ENCODE measurements at regions not wholly inside any gene's neighbourhood (a gene's known extent, or its start where the extent isn't known, plus 50 kb on each side); places are given as distances from the start of the nearest gene placed in this dataset.

DNA sequence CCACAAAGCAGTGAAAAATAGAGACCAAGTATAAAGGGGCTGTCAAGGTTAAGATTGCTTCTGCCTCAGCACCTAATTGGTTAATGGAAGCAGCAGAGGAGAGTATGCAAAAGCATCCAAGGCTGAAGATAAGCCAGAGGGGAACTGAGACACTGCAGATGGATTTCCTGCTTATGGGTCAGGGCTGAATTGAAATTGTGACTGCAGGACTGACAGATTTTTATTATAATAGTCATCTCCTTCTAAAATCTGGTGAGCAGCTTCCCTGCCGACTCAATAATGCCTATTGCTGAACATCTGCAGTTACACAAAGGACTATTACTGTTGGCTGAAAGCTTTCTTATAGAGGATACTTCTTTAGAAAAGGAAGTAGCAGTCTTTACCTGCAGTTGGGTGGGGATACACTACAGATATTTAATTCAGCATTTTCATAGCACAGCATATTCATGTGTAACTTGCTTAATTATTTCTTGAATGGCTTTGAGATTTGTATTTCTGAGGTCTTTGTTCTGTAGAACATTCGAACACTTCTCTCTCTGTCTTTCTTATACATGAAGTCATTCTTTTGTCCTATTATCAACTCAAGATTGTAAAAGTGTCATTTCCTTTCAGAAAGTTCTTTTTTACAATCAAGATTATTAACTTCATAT, 363.0 kb upstream of the RIOK2 start:
- no peak for TF ChIP-seq CTCF (IDR thresholded peaks at IDR 0.05; ENCODE audit: insufficient read depth, low read length)
- no peak for TF ChIP-seq POLR2AphosphoS5 (IDR thresholded peaks at IDR 0.05; ENCODE audit: low read depth)
- TF ChIP-seq, protein P1, sequence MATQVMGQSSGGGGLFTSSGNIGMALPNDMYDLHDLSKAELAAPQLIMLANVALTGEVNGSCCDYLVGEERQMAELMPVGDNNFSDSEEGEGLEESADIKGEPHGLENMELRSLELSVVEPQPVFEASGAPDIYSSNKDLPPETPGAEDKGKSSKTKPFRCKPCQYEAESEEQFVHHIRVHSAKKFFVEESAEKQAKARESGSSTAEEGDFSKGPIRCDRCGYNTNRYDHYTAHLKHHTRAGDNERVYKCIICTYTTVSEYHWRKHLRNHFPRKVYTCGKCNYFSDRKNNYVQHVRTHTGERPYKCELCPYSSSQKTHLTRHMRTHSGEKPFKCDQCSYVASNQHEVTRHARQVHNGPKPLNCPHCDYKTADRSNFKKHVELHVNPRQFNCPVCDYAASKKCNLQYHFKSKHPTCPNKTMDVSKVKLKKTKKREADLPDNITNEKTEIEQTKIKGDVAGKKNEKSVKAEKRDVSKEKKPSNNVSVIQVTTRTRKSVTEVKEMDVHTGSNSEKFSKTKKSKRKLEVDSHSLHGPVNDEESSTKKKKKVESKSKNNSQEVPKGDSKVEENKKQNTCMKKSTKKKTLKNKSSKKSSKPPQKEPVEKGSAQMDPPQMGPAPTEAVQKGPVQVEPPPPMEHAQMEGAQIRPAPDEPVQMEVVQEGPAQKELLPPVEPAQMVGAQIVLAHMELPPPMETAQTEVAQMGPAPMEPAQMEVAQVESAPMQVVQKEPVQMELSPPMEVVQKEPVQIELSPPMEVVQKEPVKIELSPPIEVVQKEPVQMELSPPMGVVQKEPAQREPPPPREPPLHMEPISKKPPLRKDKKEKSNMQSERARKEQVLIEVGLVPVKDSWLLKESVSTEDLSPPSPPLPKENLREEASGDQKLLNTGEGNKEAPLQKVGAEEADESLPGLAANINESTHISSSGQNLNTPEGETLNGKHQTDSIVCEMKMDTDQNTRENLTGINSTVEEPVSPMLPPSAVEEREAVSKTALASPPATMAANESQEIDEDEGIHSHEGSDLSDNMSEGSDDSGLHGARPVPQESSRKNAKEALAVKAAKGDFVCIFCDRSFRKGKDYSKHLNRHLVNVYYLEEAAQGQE (IDR thresholded peaks at IDR 0.05; ENCODE audit: insufficient replicate concordance, low read depth): no peak
- no peak for TF ChIP-seq SPI1 (IDR thresholded peaks at IDR 0.05; ENCODE audit: borderline replicate concordance, low read depth)
- no peak for TF ChIP-seq GABPA (IDR thresholded peaks at IDR 0.05; ENCODE audit: low read depth)
